A549 (cell line): ENCODE measurements at regions not wholly inside any gene's neighbourhood (a gene's known extent, or its start where the extent isn't known, plus 50 kb on each side); places are given as distances from the start of the nearest gene placed in this dataset.

Source experiments
- ATAC-seq, 2 experiments: fragments of 200-7000 bp in 1 of 2; fragments of >200 bp in 1 of 2; cut with Nextera tagmentation in 1 of 2; cut with Tn5 transposase in 1 of 2; 3 replicates each; pipeline versions ENCODE4 v1.8.0 to v1.9.1; 2018 to 2020; ENCODE audit warnings: mild to moderate bottlenecking in 1 of 2, moderate library complexity in 1 of 2
- CTCF ChIA-PET: fragments of 300-600 bp; sonication (Branson Sonifier 250); formaldehyde crosslinking; extraction: SDS; loops from one replicate; lab custom pipeline; 2021; ENCODE audit warnings: antibody characterized with exemption, inconsistent platforms; lab: Yijun Ruan, JAX
- POLR2A ChIA-PET: fragments of 350-600 bp; formaldehyde crosslinking; extraction: SDS; loops from one replicate; lab custom pipeline; 2021; ENCODE audit warnings: antibody characterized with exemption, inconsistent platforms; lab: Yijun Ruan, JAX
- DNase-seq, 2 experiments: peaks; one replicate each; pipeline versions ENCODE4 v3.0.0 to v3.0.0-alpha.2; 2011 to 2016; ENCODE audit warnings: low read depth in 1 of 2, low spot score in 1 of 2
- FAIRE-seq: peaks from 2 replicates; lab custom pipeline; 2011; peaks lifted over from hg19 to GRCh38; lab: Jason Lieb, UNC
- H3K27ac ChIP-seq, 2 experiments: fragments of >200 bp; sonication (Bioruptor Twin); formaldehyde crosslinking; 3 replicates each; pipeline ENCODE4 v1.5.1; 2016 to 2017
- H3K4me1 ChIP-seq: fragments of >200 bp; sonication (Bioruptor Twin); formaldehyde crosslinking; 3 replicates; pipeline ENCODE4 v1.6.1; 2016
- H3K4me2 ChIP-seq: fragments of >200 bp; sonication (Bioruptor Twin); formaldehyde crosslinking; 3 replicates; pipeline ENCODE4 v1.6.1; 2016
- H3K4me3 ChIP-seq: fragments of >200 bp; sonication (Bioruptor Twin); formaldehyde crosslinking; 3 replicates; pipeline ENCODE4 v1.5.1; 2016
- H3K9me3 ChIP-seq: fragments of >200 bp; sonication (Bioruptor Twin); formaldehyde crosslinking; 3 replicates; pipeline ENCODE4 v1.6.1; 2016
- BCL3 ChIP-seq: fragments of >200 bp; sonication (Bioruptor Twin); formaldehyde crosslinking; IDR thresholded peaks from 3 replicates; pipeline ENCODE4 v1.6.1; 2016
- BHLHE40 ChIP-seq: IDR thresholded peaks from 2 replicates; pipeline ENCODE4 v1.6.1; 2012; ENCODE audit warnings: low read depth, low read length, inconsistent platforms
- CBX8 ChIP-seq: fragments of 200-600 bp; sonication (generic); IDR thresholded peaks from 2 replicates; pipeline ENCODE4 v1.6.1; 2016
- CEBPB ChIP-seq, 2 experiments: fragments of >200 bp in 1 of 2; sonication (Bioruptor Twin) in 1 of 2; formaldehyde crosslinking in 1 of 2; IDR thresholded peaks; 2 replicates each; pipeline ENCODE4 v1.6.1; 2012 to 2016
- CHD4 ChIP-seq: fragments of 200-600 bp; sonication (generic); IDR thresholded peaks from 2 replicates; pipeline ENCODE4 v1.6.1; 2016; ENCODE audit warnings: antibody characterized with exemption, mild to moderate bottlenecking, borderline replicate concordance
- FOSB ChIP-seq: fragments of 250-450 bp; sonication (Bioruptor Pico); IDR thresholded peaks from 2 replicates; pipeline ENCODE4 v1.5.0; 2020; ENCODE audit warnings: mild to moderate bottlenecking, moderate library complexity
- GATA3 ChIP-seq: IDR thresholded peaks from 2 replicates; pipeline ENCODE4 v1.6.1; 2012; ENCODE audit warnings: borderline replicate concordance
- HEYL ChIP-seq: fragments of 250-450 bp; sonication (Bioruptor Pico); IDR thresholded peaks from 2 replicates; pipeline ENCODE4 v1.8.0; 2021; ENCODE audit warnings: mild to moderate bottlenecking, moderate library complexity
- HOXB13 ChIP-seq: fragments of 250-450 bp; sonication (Bioruptor Pico); IDR thresholded peaks from 2 replicates; pipeline ENCODE4 v1.5.0; 2020; ENCODE audit warnings: low read depth, mild to moderate bottlenecking, moderate library complexity
- HOXB5 ChIP-seq: fragments of 250-450 bp; sonication (Bioruptor Pico); IDR thresholded peaks from 2 replicates; pipeline ENCODE4 v1.5.0; 2020; ENCODE audit warnings: mild to moderate bottlenecking, moderate library complexity
- JUN ChIP-seq, 2 experiments: fragments of >200 bp; sonication (Bioruptor Twin); formaldehyde crosslinking; IDR thresholded peaks; 2 replicates in 1 of 2; 3 replicates in 1 of 2; pipeline ENCODE4 v1.6.1; 2016 to 2017
- MAX ChIP-seq: IDR thresholded peaks from 2 replicates; pipeline ENCODE4 v1.6.1; 2012
- NFE2L2 ChIP-seq: fragments of 150-350 bp; conservative IDR thresholded peaks from 2 replicates; pipeline ENCODE4 v1.6.1; 2014; ENCODE audit warnings: low read length
- RARB ChIP-seq: fragments of 250-450 bp; sonication (Bioruptor Pico); IDR thresholded peaks from 2 replicates; pipeline ENCODE4 v1.8.0; 2021; ENCODE audit warnings: mild to moderate bottlenecking, moderate library complexity
- SMC3 ChIP-seq: fragments of >200 bp; sonication (Bioruptor Twin); formaldehyde crosslinking; IDR thresholded peaks from 3 replicates; pipeline ENCODE4 v1.6.1; 2018; ENCODE audit warnings: inconsistent platforms
- TFCP2L1 ChIP-seq: fragments of 250-450 bp; sonication (Bioruptor Pico); IDR thresholded peaks from 2 replicates; pipeline ENCODE4 v1.5.0; 2021; ENCODE audit warnings: mild to moderate bottlenecking
- ZC3H11A ChIP-seq: fragments of 450-650 bp; IDR thresholded peaks from 2 replicates; pipeline ENCODE4 v1.6.1; 2014; ENCODE audit warnings: antibody characterized with exemption, mild to moderate bottlenecking
- ZFP36 ChIP-seq: fragments of 450-650 bp; IDR thresholded peaks from 2 replicates; pipeline ENCODE4 v1.6.1; 2014; ENCODE audit warnings: borderline replicate concordance; ENCODE audit not compliant: partially characterized antibody
- ZNF302 ChIP-seq: fragments of 250-450 bp; sonication (Bioruptor Pico); IDR thresholded peaks from 2 replicates; pipeline ENCODE4 v1.9.0; 2021; ENCODE audit warnings: inconsistent platforms, mild to moderate bottlenecking, moderate library complexity
- WGBS: methylation state at CpG from one replicate; pipeline ENCODE4 v1.1.6; 2017; ENCODE audit errors: missing lambda C conversion rate; 5-methylcytosine and 5-hydroxymethylcytosine counted together
- TF ChIP-seq, protein P1 (sequence below): fragments of 200-600 bp; sonication (generic); IDR thresholded peaks from 2 replicates; pipeline ENCODE4 v1.6.1; 2016; ENCODE audit warnings: antibody characterized with exemption, mild to moderate bottlenecking, moderate library complexity
- TF ChIP-seq, protein P2 (sequence below): fragments of 250-450 bp; sonication (Bioruptor Pico); IDR thresholded peaks from 2 replicates; pipeline ENCODE4 v1.5.0; 2021; ENCODE audit warnings: mild to moderate bottlenecking, moderate library complexity, borderline replicate concordance
- TF ChIP-seq, protein P3 (sequence below): fragments of >200 bp; sonication (Bioruptor Twin); formaldehyde crosslinking; IDR thresholded peaks from 2 replicates; pipeline ENCODE4 v1.6.1; 2016

DNA sequence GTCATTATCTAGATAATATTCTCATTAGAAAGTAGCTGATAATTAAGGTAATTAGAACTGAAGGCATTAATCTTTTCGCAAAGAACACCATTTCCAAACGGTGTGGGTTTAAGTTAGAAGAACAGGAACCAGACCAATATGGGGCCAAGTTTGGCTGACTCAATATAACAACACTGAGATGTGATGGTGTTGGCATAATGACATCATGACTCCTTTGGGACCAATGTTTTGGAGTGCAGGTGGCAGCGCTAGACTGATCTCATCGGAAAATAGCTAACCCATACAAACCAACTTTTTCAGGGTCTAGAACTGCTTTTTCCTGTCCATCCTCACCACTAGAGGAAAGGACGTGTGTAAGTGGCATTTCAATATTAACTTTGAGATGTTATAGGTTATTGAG is 1171.7 kb upstream of the ZEB2 start:
- H3K4me3 ChIP-seq, result no peak overlapping the region
- H3K4me2 ChIP-seq, result no peak overlapping the region
- WGBS, result 78% methylated on average over 5 of the region's 5 CpGs
- H3K27ac ChIP-seq, result no peak overlapping the region
- CTCF ChIA-PET, result no interaction called here
- no peaks in the 10 kb centered on the region for H3K9me3 ChIP-seq
- no peak for TF ChIP-seq HEYL (CRISPR knock-in tag)
- TF ChIP-seq BCL3, result no peak
- no peak for TF ChIP-seq BHLHE40
- no peak for TF ChIP-seq MAX
- TF ChIP-seq CEBPB (IDR thresholded peaks at IDR 0.05), result no peak
- TF ChIP-seq, all 56 proteins: peak for 0
- POLR2A ChIA-PET, result no interaction called here
- no peak for DNase-seq
- FAIRE-seq, result no peak
- peaks cover 6% of the 10 kb centered on the region; the same call in 2 of the 3 replicates for H3K4me1 ChIP-seq
- no peak for ATAC-seq

GRCh38 chr2:145690183-145690778 is 1170.4 kb upstream of the ZEB2 start:
- TF ChIP-seq, protein P1, sequence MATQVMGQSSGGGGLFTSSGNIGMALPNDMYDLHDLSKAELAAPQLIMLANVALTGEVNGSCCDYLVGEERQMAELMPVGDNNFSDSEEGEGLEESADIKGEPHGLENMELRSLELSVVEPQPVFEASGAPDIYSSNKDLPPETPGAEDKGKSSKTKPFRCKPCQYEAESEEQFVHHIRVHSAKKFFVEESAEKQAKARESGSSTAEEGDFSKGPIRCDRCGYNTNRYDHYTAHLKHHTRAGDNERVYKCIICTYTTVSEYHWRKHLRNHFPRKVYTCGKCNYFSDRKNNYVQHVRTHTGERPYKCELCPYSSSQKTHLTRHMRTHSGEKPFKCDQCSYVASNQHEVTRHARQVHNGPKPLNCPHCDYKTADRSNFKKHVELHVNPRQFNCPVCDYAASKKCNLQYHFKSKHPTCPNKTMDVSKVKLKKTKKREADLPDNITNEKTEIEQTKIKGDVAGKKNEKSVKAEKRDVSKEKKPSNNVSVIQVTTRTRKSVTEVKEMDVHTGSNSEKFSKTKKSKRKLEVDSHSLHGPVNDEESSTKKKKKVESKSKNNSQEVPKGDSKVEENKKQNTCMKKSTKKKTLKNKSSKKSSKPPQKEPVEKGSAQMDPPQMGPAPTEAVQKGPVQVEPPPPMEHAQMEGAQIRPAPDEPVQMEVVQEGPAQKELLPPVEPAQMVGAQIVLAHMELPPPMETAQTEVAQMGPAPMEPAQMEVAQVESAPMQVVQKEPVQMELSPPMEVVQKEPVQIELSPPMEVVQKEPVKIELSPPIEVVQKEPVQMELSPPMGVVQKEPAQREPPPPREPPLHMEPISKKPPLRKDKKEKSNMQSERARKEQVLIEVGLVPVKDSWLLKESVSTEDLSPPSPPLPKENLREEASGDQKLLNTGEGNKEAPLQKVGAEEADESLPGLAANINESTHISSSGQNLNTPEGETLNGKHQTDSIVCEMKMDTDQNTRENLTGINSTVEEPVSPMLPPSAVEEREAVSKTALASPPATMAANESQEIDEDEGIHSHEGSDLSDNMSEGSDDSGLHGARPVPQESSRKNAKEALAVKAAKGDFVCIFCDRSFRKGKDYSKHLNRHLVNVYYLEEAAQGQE, result no peak
- TF ChIP-seq HOXB5 (CRISPR knock-in tag) (no peak), ZC3H11A (no peak), CHD4 (no peak), SMC3 (no peak)
- 72% methylated on average over 5 of the region's 5 CpGs for WGBS
- Histone ChIP-seq H3K4me1 (peaks cover 6% of the 10 kb centered on the region; the same call in 2 of the 3 replicates), H3K4me3 (no peak overlapping the region), H3K9me3 (no peaks in the 10 kb centered on the region), H3K27ac (no peak overlapping the region), H3K4me2 (no peak overlapping the region)
- ChIA-PET CTCF (no interaction called here), POLR2A (no interaction called here)
- DNase-seq, result no peak
- no peak for ATAC-seq
- no peak for FAIRE-seq

DNA sequence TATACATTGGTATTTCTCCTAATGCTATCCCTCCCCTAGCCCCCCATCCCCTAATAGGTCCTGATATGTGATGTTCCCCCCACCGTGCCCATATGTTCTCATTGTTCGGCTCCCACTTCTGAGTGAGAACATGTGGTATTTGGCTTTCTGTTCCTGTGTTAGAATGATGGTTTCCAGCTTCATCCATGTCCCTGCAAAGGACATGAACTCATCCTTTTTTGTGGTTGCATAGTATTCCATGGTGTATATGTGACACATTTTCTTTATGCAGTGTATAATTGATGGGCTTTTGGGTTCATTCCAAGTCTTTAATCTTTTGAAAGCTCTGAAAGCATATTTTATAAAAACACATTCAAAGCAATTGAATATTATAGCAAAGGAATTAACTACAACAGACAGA is 1169.4 kb upstream of the ZEB2 start:
- ChIA-PET POLR2A (no interaction called here), CTCF (no interaction called here)
- ATAC-seq (no peak), DNase-seq (no peak), FAIRE-seq (no peak)
- Histone ChIP-seq H3K4me1 (peaks cover 6% of the 10 kb centered on the region; the same call in 2 of the 3 replicates), H3K4me2 (no peak overlapping the region), H3K4me3 (no peak overlapping the region), H3K9me3 (no peaks in the 10 kb centered on the region), H3K27ac (no peak overlapping the region)
- WGBS, result 70% methylated on average over 2 of the region's 2 CpGs
- TF ChIP-seq CHD4 (no peak), JUN (IDR thresholded peaks at IDR 0.05) (no peak), NFE2L2 (no peak), ZNF302 (CRISPR knock-in tag) (no peak), FOSB (no peak), SMC3 (no peak), GATA3 (no peak)

GRCh38 chr2:145688156-145688555 is 1168.2 kb upstream of the ZEB2 start:
- no peak overlapping the region for H3K4me2 ChIP-seq
- FAIRE-seq (no peak), ATAC-seq (no peak), DNase-seq (no peak)
- no peak overlapping the region for H3K4me3 ChIP-seq
- ChIA-PET POLR2A (no interaction called here), CTCF (no interaction called here)
- 78% methylated on average over 3 of the region's 3 CpGs for WGBS
- no peaks in the 10 kb centered on the region for H3K9me3 ChIP-seq
- no peak overlapping the region for H3K27ac ChIP-seq
- peaks cover 4% of the 10 kb centered on the region; the same call in 2 of the 3 replicates for H3K4me1 ChIP-seq
- TF ChIP-seq, protein P2, sequence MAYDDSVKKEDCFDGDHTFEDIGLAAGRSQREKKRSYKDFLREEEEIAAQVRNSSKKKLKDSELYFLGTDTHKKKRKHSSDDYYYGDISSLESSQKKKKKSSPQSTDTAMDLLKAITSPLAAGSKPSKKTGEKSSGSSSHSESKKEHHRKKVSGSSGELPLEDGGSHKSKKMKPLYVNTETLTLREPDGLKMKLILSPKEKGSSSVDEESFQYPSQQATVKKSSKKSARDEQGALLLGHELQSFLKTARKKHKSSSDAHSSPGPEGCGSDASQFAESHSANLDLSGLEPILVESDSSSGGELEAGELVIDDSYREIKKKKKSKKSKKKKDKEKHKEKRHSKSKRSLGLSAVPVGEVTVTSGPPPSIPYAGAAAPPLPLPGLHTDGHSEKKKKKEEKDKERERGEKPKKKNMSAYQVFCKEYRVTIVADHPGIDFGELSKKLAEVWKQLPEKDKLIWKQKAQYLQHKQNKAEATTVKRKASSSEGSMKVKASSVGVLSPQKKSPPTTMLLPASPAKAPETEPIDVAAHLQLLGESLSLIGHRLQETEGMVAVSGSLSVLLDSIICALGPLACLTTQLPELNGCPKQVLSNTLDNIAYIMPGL (CRISPR knock-in tag), result no peak
- TF ChIP-seq, protein P3, sequence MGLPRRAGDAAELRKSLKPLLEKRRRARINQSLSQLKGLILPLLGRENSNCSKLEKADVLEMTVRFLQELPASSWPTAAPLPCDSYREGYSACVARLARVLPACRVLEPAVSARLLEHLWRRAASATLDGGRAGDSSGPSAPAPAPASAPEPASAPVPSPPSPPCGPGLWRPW, result no peak
- TF ChIP-seq BCL3, result no peak
- TF ChIP-seq CHD4, result no peak
- no peak for TF ChIP-seq TFCP2L1 (CRISPR knock-in tag)
- TF ChIP-seq CBX8, result no peak
- no peak for TF ChIP-seq RARB (CRISPR knock-in tag)
- no peak for TF ChIP-seq BHLHE40
- no peak for TF ChIP-seq GATA3
- TF ChIP-seq ZFP36, result no peak
- TF ChIP-seq FOSB, result no peak
- no peak for TF ChIP-seq HOXB13 (CRISPR knock-in tag)
